HG03342 (cell line): ENCODE measurements at regions not wholly inside any gene's neighbourhood (a gene's known extent, or its start where the extent isn't known, plus 50 kb on each side); places are given as distances from the start of the nearest gene placed in this dataset.
A peak's percentile ranks its signal among the peaks of the same experiment; 100 is the strongest.

Experiments used
- ATAC-seq: cut with Tn5 transposase; IDR thresholded peaks from one replicate; pipeline ENCODE4 v1.9.1; 2021; ENCODE audit warnings: mild to moderate bottlenecking, moderate library complexity; ENCODE audit not compliant: unreplicated experiment

DNA sequence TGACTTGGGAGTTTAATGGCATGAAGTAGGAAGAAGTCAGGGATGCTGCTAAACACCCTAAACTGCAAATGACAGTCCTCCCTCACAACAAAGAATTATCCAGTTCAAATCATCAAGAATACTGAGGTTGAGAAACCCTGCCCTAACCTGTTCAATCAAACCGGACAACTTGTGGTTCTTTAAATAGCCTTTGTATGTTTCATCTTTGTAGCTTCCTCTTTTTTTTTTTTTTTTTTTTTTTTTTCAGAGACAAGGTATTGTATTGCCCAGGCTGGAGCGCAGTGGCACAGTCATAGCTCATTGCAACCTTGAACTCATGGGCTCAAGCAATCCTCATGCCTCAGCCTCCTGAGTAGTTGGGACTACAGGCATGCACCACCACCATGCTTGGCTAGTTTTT, 52.5 kb upstream of the TTC29 start:
- no peak for ATAC-seq

DNA sequence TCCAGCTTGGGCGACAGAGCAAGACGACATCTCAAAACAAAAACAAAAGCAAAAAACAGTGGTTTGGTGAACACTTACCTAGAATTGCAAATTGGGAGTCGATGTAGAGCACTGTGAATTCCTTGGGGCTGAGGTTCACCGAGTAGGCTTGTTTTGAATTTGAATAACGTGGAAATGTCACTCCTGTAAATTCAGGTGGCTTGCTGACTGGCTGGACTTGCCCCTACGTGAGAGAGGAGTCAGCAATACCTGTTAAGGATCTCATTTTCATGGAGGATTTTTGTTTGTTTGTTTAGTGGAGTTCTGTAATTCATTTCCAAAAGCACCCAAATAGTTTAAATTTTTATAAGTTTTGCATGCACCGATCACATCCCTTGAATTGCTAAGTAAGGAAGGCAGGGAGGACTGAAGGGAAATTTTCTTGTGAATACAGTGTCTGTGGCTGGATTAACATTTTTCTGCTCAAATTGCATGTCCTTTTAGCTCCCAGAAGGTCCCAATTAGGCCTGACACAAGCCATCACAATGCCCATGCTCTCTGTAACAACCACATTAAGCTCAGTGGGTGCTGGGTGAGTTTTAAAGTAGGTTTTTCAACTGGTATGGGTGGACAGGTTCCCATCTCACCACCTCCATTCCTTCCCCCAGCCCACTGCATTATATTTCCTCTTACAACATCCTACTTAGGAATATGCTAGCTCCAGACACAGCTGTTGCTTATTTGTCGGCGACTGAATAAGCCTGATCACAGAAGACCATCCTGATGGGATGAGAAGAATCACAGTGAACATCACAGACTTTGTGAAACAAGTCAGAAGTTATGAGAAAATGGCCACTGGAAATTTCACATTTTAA, 58.5 kb upstream of the TTC29 start:
- no peak for ATAC-seq

GRCh38 chr4:147006229-147006628, 60.6 kb upstream of the TTC29 start:
- ATAC-seq: no peak

DNA sequence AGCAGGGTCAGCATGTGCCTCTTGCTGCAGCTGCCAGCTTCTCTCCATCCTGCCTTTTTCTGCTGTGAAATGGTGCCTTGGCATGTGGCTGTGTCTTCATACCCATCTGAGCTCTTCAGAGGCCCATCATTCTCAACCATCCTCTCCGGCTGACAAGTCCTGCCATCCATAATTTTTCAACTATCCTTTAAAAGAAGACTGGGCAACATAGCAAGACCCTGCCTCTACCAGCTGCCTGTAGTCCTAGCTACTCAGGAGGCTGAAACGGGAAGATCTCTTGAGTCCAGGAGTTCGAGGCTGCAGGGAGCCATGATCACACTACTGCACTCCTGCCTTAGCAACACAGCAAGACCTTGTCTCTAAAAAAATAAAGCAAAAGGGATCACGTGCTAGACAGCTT, 64.2 kb upstream of the TTC29 start:
- no peak for ATAC-seq

- ATAC-seq: no peak
These were observed 65.7 kb upstream of the TTC29 start for GRCh38 chr4:147011411-147011810.

DNA sequence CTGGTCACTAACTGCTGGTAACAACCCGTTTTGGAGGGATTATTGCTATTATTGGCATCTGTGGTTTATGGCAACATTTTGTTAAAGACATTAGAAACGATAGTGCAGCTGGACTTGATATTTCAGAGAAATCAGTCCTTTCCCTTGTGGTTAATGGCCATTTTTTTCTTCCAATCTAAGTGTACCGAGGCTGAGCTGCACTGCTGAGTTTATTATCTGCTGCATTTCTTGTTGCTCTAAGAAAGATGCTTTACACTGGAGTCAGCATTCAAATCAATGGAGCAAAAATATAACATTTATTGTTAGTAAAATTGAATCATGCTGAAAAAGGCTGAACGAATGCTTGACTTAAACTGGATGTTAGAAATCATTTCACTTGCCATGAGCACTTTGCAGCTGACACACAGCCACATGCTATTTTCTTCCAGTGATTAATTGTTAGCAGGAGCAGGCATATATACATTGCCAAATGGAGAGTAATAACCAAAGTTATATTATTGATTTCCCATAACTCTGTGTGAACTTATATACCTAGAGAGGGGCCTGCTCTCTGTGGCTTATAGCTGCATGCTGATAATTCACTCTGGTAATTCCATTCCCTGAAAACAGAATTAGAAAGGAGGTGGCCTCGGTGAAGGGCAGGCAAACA, 66.5 kb upstream of the TTC29 start:
- no peak for ATAC-seq

DNA sequence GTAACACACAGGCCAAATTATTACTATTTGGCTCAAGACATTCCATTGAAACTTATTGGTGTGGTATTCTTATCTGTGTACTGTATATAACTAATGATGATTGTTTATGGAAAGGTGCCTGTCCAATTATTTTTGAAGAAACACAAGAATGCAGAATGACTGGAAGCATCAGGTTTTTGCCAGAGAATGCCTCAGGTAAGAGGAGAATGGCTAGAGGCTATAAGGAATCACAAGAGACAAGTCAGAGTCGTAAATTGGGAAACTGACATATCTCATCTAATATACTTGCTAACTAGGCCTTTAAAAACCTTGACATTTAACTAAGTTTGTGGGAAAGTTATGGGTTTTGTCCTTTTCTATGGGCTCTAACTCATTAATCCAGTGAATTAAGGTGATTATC, 69.3 kb upstream of the TTC29 start:
- ATAC-seq: no peak

GRCh38 chr4:147015491-147015890, 69.8 kb upstream of the TTC29 start:
- ATAC-seq: no peak

DNA sequence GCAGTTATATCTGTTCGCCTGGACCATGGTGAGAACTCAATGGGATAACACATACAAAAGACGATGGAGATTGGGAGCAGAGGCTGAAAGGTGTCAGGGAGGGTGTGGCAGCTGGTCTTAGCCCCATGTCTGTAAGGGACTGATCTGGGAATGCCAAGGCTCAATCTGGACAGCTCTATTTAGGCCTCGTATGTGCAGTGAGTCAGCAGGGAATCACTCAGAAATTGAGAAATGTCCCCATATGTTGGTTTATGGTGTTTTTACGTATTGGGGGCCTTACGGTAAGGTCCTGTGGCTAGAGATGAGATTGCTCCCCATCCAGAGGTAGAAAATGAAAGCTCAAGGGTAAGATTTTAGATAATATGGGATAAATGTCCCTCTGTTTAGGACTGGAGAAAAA, 71.4 kb upstream of the TTC29 start:
- ATAC-seq: no peak

GRCh38 chr4:147019091-147019490, 73.4 kb upstream of the TTC29 start:
- peak; percentile 89 for ATAC-seq

- no peak for ATAC-seq
These were observed 74.8 kb upstream of the TTC29 start for GRCh38 chr4:147020456-147020855.

GRCh38 chr4:147025042-147025441, 79.4 kb upstream of the TTC29 start:
- ATAC-seq: no peak

GRCh38 chr4:147029296-147029695, 83.6 kb upstream of the TTC29 start:
- ATAC-seq: no peak

- no peak for ATAC-seq
These were observed 88.7 kb upstream of the TTC29 start for GRCh38 chr4:147034372-147034771.

- ATAC-seq: no peak
These were observed 91.4 kb upstream of the TTC29 start for GRCh38 chr4:147037069-147037468.

DNA sequence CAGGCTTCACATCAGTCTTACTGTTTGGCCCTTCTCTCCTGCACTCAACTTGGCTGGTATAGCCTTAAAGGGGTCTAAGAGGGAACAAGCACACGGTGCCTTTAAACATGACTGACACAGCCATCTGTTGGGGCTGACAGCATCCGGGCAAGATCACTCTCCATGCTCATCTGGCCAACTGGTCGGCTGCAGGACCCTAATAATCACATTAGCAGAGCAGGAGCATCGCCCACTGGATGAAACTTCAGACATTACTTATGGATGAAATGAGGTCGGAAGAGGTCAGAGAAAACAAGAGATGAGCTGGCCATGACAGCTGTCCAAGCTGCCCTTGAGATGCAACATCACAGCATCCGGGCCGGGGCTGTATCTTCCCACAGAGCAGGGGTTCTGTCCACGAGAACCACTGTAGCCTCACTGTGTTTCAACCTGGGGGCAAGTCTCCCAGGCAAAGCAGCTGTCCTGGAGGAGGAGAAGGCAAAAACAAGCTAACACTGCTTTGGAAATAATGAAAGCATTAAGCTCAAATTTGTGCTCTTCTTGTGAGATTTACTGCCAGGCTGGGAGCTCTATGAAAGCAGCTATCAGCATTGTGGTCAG, 94.4 kb upstream of the TTC29 start:
- ATAC-seq: no peak

- ATAC-seq: no peak
These were observed 95.2 kb upstream of the TTC29 start for GRCh38 chr4:147040874-147041273.

- no peak for ATAC-seq
These were observed 95.7 kb upstream of the TTC29 start for GRCh38 chr4:147041376-147041775.

GRCh38 chr4:147042046-147042445, 96.4 kb upstream of the TTC29 start:
- no peak for ATAC-seq

- ATAC-seq: no peak
These were observed 98.6 kb upstream of the TTC29 start for GRCh38 chr4:147044241-147044640.

DNA sequence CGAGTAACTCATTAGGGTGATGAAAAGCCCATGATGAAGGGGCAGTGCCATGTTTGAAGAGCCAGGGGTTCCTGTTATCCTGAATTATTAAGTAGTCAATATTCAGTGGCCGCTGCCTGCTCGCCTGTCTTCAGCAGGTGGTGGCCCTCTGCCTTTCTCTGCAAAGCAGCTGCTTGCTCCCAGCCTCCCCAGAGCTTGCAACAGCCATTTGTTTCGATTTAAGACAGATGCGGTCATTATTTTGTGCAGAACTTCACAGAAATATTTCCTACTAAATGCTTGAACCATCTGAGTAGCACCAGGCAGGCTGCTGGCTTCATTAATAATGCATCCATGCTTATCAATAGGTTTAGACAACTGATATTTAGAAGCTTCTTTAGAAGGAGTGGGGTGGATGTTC, 104.3 kb upstream of the TTC29 start:
- ATAC-seq: no peak

GRCh38 chr4:147050356-147050765, 104.7 kb upstream of the TTC29 start:
- ATAC-seq: no peak
